Neuron (in vitro differentiated cells): ENCODE measurements at regions not wholly inside any gene's neighbourhood (a gene's known extent, or its start where the extent isn't known, plus 50 kb on each side); places are given as distances from the start of the nearest gene placed in this dataset.

ENCODE experiments used
- H2AFZ ChIP-seq: one replicate; pipeline ENCODE4 v1.6.1; 2013; ENCODE audit warnings: low read depth, mild to moderate bottlenecking, inconsistent platforms, low read length, moderate library complexity
- H3K27me3 ChIP-seq: one replicate; pipeline ENCODE4 v1.6.1; 2013; ENCODE audit warnings: low read length; ENCODE audit not compliant: insufficient read depth
- H3K36me3 ChIP-seq: one replicate; pipeline ENCODE4 v1.6.1; 2013; ENCODE audit warnings: low read length; ENCODE audit not compliant: insufficient read depth
- H3K4me1 ChIP-seq: one replicate; pipeline ENCODE4 v1.6.1; 2013; ENCODE audit warnings: low read length; ENCODE audit not compliant: insufficient read depth
- H3K4me3 ChIP-seq: 2 replicates; pipeline ENCODE4 v1.5.1; 2013; ENCODE audit warnings: mild to moderate bottlenecking, low read length, moderate library complexity
- H3K9me3 ChIP-seq: one replicate; pipeline ENCODE4 v1.6.1; 2013; ENCODE audit warnings: low read length

- H2AFZ ChIP-seq = no peak overlapping the region
- no peaks in the 10 kb centered on the region for H3K9me3 ChIP-seq
- no peak overlapping the region for H3K4me3 ChIP-seq
- no peaks in the 10 kb centered on the region for H3K27me3 ChIP-seq
- H3K4me1 ChIP-seq = no peaks in the 10 kb centered on the region
- no peaks in the 10 kb centered on the region for H3K36me3 ChIP-seq
Observed at GRCh38 chr11:70711095-70711910, 313.0 kb downstream of the CTTN start.

- no peaks in the 10 kb centered on the region for H3K27me3 ChIP-seq
- no peak overlapping the region for H2AFZ ChIP-seq
- no peak overlapping the region for H3K4me3 ChIP-seq
- H3K36me3 ChIP-seq = no peaks in the 10 kb centered on the region
- H3K9me3 ChIP-seq = no peaks in the 10 kb centered on the region
- no peaks in the 10 kb centered on the region for H3K4me1 ChIP-seq
Observed at GRCh38 chr11:70711911-70712185, 313.5 kb downstream of the CTTN start.

DNA sequence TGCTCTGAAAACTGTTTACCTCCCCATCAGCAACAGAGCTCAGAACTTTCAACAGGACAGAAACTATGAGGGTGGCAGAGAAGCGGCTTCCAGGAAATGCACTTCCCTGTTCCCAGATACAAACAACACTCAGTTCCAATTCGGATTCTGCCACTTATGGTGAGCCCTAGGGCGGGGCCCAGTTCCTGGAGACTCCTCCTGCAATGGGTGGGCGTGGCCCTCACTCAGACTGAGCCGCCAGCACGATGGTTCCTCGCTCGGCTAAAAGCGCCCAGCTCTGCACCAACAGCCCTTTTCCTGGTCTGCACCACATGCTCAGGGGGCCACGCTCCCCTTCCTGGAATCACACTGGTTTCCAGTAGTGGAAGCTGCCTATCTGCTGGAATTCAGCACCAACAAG, 314.1 kb downstream of the CTTN start:
- no peak overlapping the region for H2AFZ ChIP-seq
- peaks cover under 1% of the 10 kb centered on the region for H3K4me1 ChIP-seq

GRCh38 chr11:70713086-70713835, 314.9 kb downstream of the CTTN start:
- Histone ChIP-seq H2AFZ (no peak overlapping the region), H3K27me3 (no peaks in the 10 kb centered on the region), H3K36me3 (no peaks in the 10 kb centered on the region)

More for the DNA sequence above, 314.1 kb downstream of the CTTN start:
- Histone ChIP-seq H3K36me3 (no peaks in the 10 kb centered on the region), H3K27me3 (no peaks in the 10 kb centered on the region), H3K9me3 (no peaks in the 10 kb centered on the region), H3K4me3 (no peak overlapping the region)

DNA sequence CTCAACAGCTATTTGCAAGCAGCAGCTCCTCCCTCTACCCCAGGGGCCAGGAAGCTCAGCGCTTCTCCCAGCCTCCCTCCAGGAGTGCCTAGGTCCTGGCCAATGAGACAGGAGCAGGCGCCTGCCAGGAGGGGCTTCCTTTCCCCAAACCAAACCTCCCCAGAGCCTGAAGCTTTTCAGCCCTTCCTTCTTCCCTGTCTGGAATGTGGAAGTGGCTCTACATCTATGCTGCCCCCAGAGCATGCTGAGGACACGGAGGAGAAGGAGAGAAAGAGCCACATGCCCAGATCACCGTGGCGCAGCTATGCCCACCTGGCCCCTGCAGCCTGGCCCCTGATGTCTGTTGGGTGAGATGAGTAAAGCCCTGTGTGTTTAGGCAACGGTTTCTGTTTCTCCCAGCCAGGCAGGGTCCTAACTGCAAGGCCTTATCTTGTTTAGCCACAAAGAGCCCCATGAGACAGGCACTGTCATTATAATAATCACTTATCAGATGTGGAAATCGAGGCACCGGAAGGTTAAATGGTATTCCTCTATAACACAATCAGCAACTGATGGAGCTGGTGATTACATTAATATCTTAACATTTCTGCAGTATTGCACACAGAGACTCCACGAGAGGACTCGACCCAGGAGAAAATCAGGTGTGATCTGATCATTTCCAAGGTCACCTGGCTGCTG, 315.8 kb downstream of the CTTN start:
- H3K27me3 ChIP-seq = no peaks in the 10 kb centered on the region
- peaks cover 8% of the 10 kb centered on the region for H3K4me1 ChIP-seq
- H3K4me3 ChIP-seq = no peak overlapping the region

More at GRCh38 chr11:70713086-70713835, 314.9 kb downstream of the CTTN start:
- Histone ChIP-seq H3K4me3 (no peak overlapping the region), H3K4me1 (peaks cover 6% of the 10 kb centered on the region), H3K9me3 (no peaks in the 10 kb centered on the region)

DNA sequence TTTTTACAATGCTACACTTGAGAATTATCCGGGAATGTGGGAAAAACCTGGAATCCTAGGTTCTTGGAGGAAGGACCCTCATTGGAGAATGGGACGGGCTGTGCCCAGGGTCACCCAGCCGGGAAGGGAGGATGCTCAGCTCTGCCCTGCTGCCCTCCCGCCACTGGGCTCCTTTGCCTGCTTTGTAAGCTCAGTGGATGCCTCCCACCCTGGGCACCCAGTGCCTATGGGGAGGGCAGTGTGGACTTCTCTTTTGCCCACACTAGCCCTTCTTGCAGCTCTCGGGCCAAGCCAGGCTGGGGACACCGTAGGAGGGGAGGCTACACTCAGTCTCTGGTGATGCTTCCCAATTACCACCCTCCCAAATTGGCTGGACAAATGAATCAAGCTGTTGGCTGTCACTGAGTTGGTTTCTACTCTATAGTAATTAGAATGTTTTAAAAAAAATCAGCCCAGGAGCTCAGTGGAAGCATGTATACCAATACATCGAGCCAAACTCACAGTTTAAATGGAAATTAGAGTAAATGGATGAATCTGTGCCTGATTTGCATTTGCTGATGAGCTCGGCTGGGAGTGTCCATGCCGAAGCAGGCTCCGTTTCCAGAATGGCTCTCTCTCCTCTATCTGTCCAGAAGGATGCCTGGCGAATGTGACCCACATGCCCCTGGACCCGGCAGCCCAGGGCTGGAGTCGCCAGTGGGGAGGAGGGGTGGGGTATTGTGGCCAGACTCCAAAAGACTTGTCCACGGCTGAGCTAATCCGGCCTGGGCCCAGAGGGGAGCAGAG, 317.0 kb downstream of the CTTN start:
- H3K4me3 ChIP-seq = no peak overlapping the region
- no peaks in the 10 kb centered on the region for H3K36me3 ChIP-seq
- H3K9me3 ChIP-seq = no peaks in the 10 kb centered on the region
- H2AFZ ChIP-seq = no peak overlapping the region
- peaks cover 8% of the 10 kb centered on the region for H3K4me1 ChIP-seq
- no peaks in the 10 kb centered on the region for H3K27me3 ChIP-seq

More for the DNA sequence above, 315.8 kb downstream of the CTTN start:
- H3K36me3 ChIP-seq = no peaks in the 10 kb centered on the region
- no peak overlapping the region for H2AFZ ChIP-seq
- no peaks in the 10 kb centered on the region for H3K9me3 ChIP-seq

- H2AFZ ChIP-seq = no peak overlapping the region
- H3K36me3 ChIP-seq = no peaks in the 10 kb centered on the region
- peaks cover 8% of the 10 kb centered on the region for H3K4me1 ChIP-seq
- no peaks in the 10 kb centered on the region for H3K27me3 ChIP-seq
- H3K9me3 ChIP-seq = no peaks in the 10 kb centered on the region
- H3K4me3 ChIP-seq = no peak overlapping the region
Observed at GRCh38 chr11:70716216-70716615, 317.9 kb downstream of the CTTN start.

DNA sequence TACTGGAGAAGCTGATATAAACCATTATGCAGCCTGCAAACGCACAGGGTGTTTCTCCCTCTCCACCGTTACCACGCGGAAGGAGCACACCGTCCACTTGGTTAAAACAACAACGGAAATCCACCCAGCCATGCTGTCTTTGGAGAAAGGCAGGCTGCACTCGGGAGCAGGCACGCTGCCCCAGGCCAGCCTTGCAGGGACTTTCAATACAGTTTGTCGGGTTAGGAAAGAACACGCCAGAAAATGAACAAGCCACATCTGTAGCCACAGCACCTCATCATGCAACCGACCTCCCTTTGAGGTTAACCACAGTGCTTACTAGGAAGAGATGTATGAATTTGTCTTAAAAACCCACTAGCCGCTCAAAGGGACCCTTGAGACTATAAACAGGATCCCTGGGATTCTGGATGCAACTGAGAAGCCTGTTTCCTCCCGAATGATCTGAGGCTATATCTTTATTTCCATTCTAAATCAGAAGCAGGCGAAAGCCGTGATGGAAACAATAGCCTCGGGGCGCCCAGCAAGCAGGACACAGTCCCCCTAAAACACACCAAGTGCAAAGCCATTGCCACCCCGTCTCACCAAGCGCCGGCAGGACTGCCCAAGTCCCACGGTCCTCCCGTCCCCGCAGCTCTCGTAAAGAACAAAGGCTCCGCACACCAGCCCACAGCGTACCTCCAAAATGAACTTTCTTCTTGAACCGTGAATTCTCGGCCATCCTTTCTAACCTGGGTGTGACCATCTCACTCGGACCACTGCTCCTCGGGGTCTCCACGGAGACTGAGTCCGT, 318.9 kb downstream of the CTTN start:
- no peak overlapping the region for H2AFZ ChIP-seq
- H3K9me3 ChIP-seq = no peaks in the 10 kb centered on the region
- no peak overlapping the region for H3K4me3 ChIP-seq
- H3K4me1 ChIP-seq = peaks cover 8% of the 10 kb centered on the region
- H3K27me3 ChIP-seq = peaks cover 3% of the 10 kb centered on the region
- H3K36me3 ChIP-seq = no peaks in the 10 kb centered on the region

GRCh38 chr11:70717936-70718595, 319.7 kb downstream of the CTTN start:
- Histone ChIP-seq H2AFZ (no peak overlapping the region), H3K4me1 (peaks cover 8% of the 10 kb centered on the region), H3K4me3 (no peak overlapping the region), H3K27me3 (peaks cover 3% of the 10 kb centered on the region), H3K36me3 (no peaks in the 10 kb centered on the region), H3K9me3 (no peaks in the 10 kb centered on the region)

DNA sequence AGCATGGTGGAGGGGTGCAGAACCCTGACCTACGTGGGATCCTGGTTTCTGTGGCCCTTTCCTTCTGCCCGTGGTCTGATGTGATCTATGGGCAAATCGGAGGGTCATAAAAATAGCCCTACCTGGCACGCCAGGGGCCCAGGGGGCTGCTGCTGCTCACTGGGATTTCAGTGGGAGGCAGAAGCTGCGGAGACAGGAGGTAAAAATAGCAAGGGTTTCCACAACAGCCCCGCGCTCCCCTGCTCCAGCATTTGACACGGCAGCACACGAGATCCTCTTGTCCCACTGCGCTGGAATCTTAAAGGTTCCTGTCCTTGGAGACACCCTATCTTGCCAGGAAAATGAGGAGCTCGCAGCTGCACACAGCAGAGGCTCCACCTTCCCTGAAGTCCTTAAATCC, 321.2 kb downstream of the CTTN start:
- Histone ChIP-seq H2AFZ (no peak overlapping the region), H3K27me3 (peaks cover 3% of the 10 kb centered on the region), H3K4me1 (peaks cover 8% of the 10 kb centered on the region), H3K4me3 (no peak overlapping the region), H3K36me3 (no peaks in the 10 kb centered on the region), H3K9me3 (no peaks in the 10 kb centered on the region)

- no peaks in the 10 kb centered on the region for H3K36me3 ChIP-seq
- H3K27me3 ChIP-seq = peaks cover 3% of the 10 kb centered on the region
- H2AFZ ChIP-seq = no peak overlapping the region
- H3K9me3 ChIP-seq = no peaks in the 10 kb centered on the region
- H3K4me1 ChIP-seq = peaks cover 8% of the 10 kb centered on the region
- no peak overlapping the region for H3K4me3 ChIP-seq
Observed at GRCh38 chr11:70720281-70720680, 322.0 kb downstream of the CTTN start.

GRCh38 chr11:70721006-70721405, 322.7 kb downstream of the CTTN start:
- H3K9me3 ChIP-seq = no peaks in the 10 kb centered on the region
- H3K27me3 ChIP-seq = peaks cover 3% of the 10 kb centered on the region
- H3K36me3 ChIP-seq = no peaks in the 10 kb centered on the region
- peaks cover 13% of the 10 kb centered on the region for H3K4me1 ChIP-seq
- H2AFZ ChIP-seq = no peak overlapping the region
- H3K4me3 ChIP-seq = no peak overlapping the region
